HG02885 (cell line): ENCODE measurements at regions not wholly inside any gene's neighbourhood (a gene's known extent, or its start where the extent isn't known, plus 50 kb on each side); places are given as distances from the start of the nearest gene placed in this dataset.

Experiments
- ATAC-seq: cut with Tn5 transposase; IDR thresholded peaks from one replicate; pipeline ENCODE4 v1.9.1; 2021; ENCODE audit warnings: mild to moderate bottlenecking; ENCODE audit not compliant: unreplicated experiment, poor library complexity

DNA sequence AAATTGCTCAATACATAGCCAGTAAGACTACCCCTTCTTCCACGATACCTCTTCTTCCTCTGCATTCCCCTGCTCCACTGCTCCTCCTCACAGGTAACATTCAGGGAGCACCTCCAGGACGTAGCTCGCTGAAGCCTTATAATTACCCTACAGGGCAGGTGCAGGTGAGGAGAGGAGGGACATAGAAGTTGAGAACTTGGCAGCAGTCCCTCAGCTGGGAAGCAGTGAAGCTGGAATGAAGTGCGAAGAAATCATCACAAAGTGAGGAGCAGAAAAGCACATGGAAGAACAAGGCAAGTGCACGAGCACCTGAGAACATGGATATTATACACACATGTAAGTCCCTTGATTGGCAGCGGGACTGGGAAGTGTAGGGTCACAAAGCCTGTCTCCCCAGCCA, 118.2 kb downstream of the HSD17B3 start:
- no peak for ATAC-seq

DNA sequence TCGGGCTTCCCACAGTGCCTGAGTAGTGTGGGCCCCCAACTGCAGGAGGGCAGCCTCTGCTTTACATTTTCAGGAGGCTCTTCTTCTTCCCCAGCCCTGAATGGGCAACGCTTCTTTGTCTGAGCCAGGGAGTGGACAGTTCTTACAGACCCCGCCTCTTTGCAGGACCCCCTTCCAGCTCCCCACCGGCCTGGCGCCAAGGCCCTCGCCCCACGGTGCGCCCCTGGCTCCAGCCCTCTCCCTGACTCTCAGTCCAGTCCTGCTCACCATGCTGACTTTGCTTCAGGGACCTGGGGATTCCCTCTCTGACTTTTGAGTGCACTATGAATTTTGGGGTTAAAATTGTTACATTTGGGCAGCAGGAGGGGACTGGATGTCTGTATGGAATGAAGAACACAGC, 123.8 kb downstream of the HSD17B3 start:
- no peak for ATAC-seq

GRCh38 chr9:96177719-96178028, 124.3 kb downstream of the HSD17B3 start:
- ATAC-seq = no peak

- ATAC-seq = no peak
Measured at GRCh38 chr9:96177005-96177718, 124.8 kb downstream of the HSD17B3 start.

GRCh38 chr9:96175796-96176195, 126.2 kb downstream of the HSD17B3 start:
- ATAC-seq = no peak

- ATAC-seq = no peak
Measured at GRCh38 chr9:96175001-96175400, 127.0 kb downstream of the HSD17B3 start.

DNA sequence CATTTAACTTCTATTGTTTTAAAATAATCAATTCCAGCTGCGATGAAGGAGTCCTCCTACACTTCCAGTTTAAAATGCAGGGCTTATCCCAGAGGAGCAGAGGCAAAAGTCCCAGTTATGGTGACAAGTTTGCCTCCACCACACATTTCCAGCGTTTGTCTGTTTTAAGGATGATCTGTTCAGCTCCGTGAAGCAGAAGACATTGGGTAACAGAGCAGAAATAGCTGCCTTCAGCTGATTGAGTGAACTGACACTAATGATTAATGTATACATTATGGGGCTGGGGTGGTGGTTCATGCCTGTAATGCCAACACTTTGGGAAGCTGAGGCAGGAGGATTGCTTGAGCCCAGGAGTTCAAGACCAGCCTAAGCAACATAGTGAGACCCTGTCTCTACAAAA, 127.6 kb downstream of the HSD17B3 start:
- ATAC-seq = no peak

DNA sequence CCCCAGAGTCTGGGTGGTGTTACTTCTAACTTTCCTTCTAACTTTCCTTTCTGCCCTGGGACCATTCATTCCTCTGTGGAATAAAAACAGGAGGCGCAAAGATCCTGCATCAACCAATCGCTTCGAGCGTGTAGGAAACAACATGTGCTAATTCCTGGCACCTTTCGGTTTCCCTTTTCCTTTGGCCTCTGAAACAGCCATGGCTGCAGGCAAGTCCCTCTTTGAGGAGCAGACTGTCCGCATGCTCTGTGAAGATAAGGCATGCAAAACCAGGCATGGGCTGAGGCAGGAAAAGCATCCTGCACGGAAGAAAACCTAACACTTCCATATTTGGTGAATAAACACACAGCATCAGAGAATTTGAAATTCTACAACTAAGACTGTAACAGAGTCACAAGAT, 128.3 kb downstream of the HSD17B3 start:
- ATAC-seq = no peak

- ATAC-seq = no peak
Measured at GRCh38 chr9:96172797-96173196, 129.2 kb downstream of the HSD17B3 start.

DNA sequence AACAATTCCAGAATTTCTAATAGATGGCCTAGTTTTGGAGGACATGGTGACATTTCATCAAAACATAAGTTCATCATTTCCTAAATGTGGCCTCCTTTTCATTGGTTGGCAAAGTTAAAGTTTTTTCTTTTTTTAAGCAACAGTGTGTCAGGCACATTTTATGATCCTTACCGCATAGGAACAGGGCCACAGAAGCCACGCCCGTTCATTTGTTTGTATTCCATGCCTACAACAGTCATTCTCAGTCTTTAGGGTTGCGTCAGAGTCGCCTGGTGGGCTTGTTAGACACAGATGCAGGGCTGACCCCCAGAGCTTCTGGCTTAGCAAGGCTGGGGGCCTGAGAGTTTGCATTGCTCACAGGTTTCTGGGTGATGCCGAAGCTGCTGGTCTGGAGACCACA, 130.2 kb downstream of the HSD17B3 start:
- ATAC-seq = no peak

DNA sequence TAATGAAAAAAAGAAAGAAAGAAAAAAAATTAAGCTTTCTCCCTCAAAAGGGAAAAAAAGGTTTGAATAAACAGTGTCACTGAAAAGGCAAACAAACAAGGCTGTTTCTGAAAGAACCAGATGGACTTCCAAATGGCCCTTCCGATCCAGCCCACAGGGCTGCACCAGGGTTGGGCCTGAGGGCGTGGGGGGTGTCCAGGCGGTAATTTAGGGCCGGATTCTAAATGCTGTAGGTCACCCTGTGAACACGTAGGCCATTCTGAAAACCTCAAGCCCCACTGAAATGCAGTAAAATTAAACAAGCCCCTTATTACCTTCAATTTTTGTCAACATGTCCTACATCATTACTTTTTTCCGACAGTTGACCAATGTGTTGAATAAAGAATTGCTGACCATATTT, 132.1 kb downstream of the HSD17B3 start:
- no peak for ATAC-seq

GRCh38 chr9:96169484-96169883, 132.5 kb downstream of the HSD17B3 start:
- ATAC-seq = no peak

GRCh38 chr9:96168882-96169281, 133.1 kb downstream of the HSD17B3 start:
- ATAC-seq = no peak

- no peak for ATAC-seq
Measured at GRCh38 chr9:96167011-96167410, 135.0 kb downstream of the HSD17B3 start.

GRCh38 chr9:96164268-96164683, 137.7 kb downstream of the HSD17B3 start:
- ATAC-seq = no peak

DNA sequence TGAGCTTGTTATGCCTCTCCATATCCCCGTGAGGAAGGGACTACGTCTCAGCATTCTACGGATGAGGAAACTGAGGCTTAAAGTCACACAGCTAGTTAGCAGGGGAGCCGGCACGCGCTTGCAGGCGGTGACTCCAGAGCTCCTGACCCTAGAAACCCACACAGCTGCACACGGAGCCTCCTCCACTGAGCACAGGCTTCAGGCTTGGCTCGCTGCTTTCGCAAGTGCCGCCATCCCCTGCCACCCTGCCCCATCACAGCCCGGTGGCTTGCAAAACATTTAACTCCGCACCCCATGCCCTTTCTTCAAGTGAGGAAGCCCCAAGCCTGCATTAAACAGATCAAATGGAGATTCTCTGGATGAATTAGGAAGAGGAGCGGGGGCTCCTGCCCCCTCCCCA, 138.3 kb downstream of the HSD17B3 start:
- ATAC-seq = no peak

DNA sequence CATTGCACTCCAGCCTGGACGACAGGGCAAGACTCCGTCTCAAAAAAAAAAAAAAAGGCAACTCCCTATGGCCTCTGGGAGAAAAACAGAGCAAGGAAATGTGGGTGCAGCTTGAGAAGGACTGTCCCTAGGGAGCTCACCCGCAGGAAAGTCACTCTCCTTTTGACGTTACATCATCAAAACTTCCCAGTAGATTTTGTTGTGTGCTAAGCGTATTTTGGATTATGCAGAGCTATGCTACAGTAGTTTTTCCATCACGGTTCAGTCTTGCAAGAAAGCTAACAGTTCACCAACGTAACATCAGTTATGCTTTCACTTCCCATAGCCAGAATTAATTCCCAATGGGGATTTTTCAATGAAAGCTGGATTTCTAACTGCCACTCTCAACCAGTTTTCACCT, 138.8 kb downstream of the HSD17B3 start:
- ATAC-seq = no peak

DNA sequence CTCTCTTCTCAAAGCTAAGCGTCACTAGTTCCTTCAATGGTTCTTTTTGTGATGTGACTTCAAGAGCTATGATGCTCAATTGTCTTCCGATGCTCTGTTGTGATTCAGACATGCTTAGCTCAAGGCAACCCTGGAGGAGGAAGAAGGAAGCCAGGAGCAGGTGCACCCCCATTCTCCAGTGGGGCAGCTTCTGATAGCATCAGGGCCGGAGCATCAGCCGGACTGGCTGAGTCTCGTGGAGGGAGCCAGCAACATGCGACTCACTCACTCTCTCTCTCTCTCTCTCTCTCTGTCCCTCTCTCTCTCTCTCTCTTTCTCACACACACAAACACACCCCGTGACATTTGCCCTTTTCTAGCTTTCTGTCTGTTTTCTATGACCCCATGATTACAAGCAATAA, 140.2 kb downstream of the HSD17B3 start:
- ATAC-seq = no peak

- no peak for ATAC-seq
Measured at GRCh38 chr9:96160866-96161265, 141.1 kb downstream of the HSD17B3 start.

GRCh38 chr9:96160168-96160567, 141.8 kb downstream of the HSD17B3 start:
- no peak for ATAC-seq

DNA sequence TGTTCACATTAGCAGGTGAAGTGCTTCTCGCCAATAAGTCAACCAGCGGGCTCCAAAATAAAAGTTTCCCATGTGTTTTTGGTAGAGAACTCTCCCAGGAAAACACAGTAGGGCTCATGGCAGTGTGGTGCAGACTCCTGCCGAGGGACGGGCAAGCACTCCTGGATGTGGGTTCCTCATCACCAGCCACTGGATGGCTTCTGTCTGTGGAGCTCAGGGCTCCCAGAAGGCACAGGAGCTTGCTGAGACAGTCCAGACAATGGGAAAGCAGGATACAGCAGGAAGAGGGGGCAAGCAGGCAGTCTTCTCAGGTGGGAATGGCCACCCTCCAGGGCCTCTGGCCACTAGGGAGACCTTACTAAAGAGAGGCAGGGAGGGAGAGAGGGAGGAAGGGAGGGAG, 142.4 kb downstream of the HSD17B3 start:
- ATAC-seq = no peak

GRCh38 chr9:96158909-96159575, 142.9 kb downstream of the HSD17B3 start:
- no peak for ATAC-seq
